GM23338 (cell line): ENCODE measurements at regions not wholly inside any gene's neighbourhood (a gene's known extent, or its start where the extent isn't known, plus 50 kb on each side); places are given as distances from the start of the nearest gene placed in this dataset.

Source experiments
- ATAC-seq: fragments of 200-7000 bp; cut with Tn5 transposase; 3 replicates; pipeline ENCODE4 v1.9.1; 2020
- DNase-seq: peaks from one replicate; pipeline ENCODE4 v3.0.0-alpha.2; 2015; ENCODE audit warnings: low spot score
- H2AFZ ChIP-seq: fragments of 200-600 bp; sonication (generic); 2 replicates; pipeline ENCODE4 v1.8.0; 2016; ENCODE audit warnings: antibody characterized with exemption, mild to moderate bottlenecking, moderate library complexity
- H3F3A ChIP-seq: fragments of 200-600 bp; sonication (generic); replicated peaks from 2 replicates; pipeline ENCODE4 v1.8.0; 2017; ENCODE audit warnings: antibody characterized with exemption, mixed run types, low read depth
- H3K27ac ChIP-seq: fragments of 200-600 bp; sonication (generic); 2 replicates; pipeline ENCODE4 v1.6.1; 2016; ENCODE audit warnings: low read depth
- H3K27me3 ChIP-seq: fragments of 200-600 bp; sonication (generic); 2 replicates; pipeline ENCODE4 v1.8.0; 2016; ENCODE audit warnings: mild to moderate bottlenecking, mixed run types, moderate library complexity; ENCODE audit not compliant: insufficient read depth
- H3K36me3 ChIP-seq: fragments of 200-600 bp; sonication (generic); 2 replicates; pipeline ENCODE4 v1.8.0; 2016; ENCODE audit warnings: mild to moderate bottlenecking; ENCODE audit not compliant: insufficient read depth
- H3K4me1 ChIP-seq: fragments of 200-600 bp; sonication (generic); 2 replicates; pipeline ENCODE4 v1.8.0; 2016; ENCODE audit warnings: mild to moderate bottlenecking, moderate library complexity; ENCODE audit not compliant: insufficient read depth
- H3K4me2 ChIP-seq: fragments of 200-600 bp; sonication (generic); 2 replicates; pipeline ENCODE4 v1.7.1; 2017; ENCODE audit warnings: mixed run types
- H3K4me3 ChIP-seq: fragments of 200-600 bp; sonication (generic); 2 replicates; pipeline ENCODE4 v1.6.1; 2016; ENCODE audit warnings: mixed run types
- H3K79me2 ChIP-seq: fragments of 200-600 bp; sonication (generic); replicated peaks from 2 replicates; pipeline ENCODE4 v1.8.0; 2017; ENCODE audit warnings: mild to moderate bottlenecking; ENCODE audit not compliant: insufficient read depth
- H3K9me2 ChIP-seq: fragments of 200-600 bp; sonication (generic); 2 replicates; pipeline ENCODE4 v1.8.0; 2017; ENCODE audit not compliant: insufficient read depth
- H4K20me1 ChIP-seq: fragments of 200-600 bp; sonication (generic); replicated peaks from 2 replicates; pipeline ENCODE4 v1.8.0; 2017; ENCODE audit warnings: mild to moderate bottlenecking; ENCODE audit not compliant: insufficient read depth
- H3K27ac Mint-ChIP-seq: 2 replicates; pipeline ENCODE4 v1.8.0; 2020; ENCODE audit warnings: inconsistent platforms, mild to moderate bottlenecking, moderate library complexity, mixed read lengths
- H3K27me3 Mint-ChIP-seq: 3 replicates; pipeline ENCODE4 v1.8.0; 2022; ENCODE audit warnings: low read depth, mild to moderate bottlenecking, moderate library complexity, mixed read lengths, inconsistent platforms; ENCODE audit not compliant: insufficient read depth, poor library complexity
- H3K36me3 Mint-ChIP-seq: 3 replicates; pipeline ENCODE4 v1.8.0; 2021; ENCODE audit warnings: low read depth, mild to moderate bottlenecking, inconsistent platforms, moderate library complexity, mixed read lengths
- H3K4me1 Mint-ChIP-seq: 3 replicates; pipeline ENCODE4 v1.8.0; 2020; ENCODE audit warnings: mild to moderate bottlenecking, inconsistent platforms, mixed read lengths
- H3K4me3 Mint-ChIP-seq: 3 replicates; pipeline ENCODE4 v1.8.0; 2021; ENCODE audit warnings: moderate library complexity, mild to moderate bottlenecking, inconsistent platforms, mixed read lengths
- H3K9me3 Mint-ChIP-seq: 3 replicates; pipeline ENCODE4 v1.8.0; 2020; ENCODE audit warnings: moderate library complexity, mild to moderate bottlenecking, inconsistent platforms, mixed read lengths
- CREB1 ChIP-seq: fragments of 250-450 bp; sonication (Bioruptor Pico); IDR thresholded peaks from 2 replicates; pipeline ENCODE4 v1.5.0; 2020; ENCODE audit warnings: low read depth, mild to moderate bottlenecking, moderate library complexity
- CTCF ChIP-seq, 2 experiments: fragments of 200-600 bp in 1 of 2; sonication (generic) in 1 of 2; conservative IDR thresholded peaks; 2 replicates each; pipeline versions ENCODE4 v1.5.1 to v1.6.1; 2016 to 2017; ENCODE audit warnings: antibody characterized with exemption in 2 of 2, low read depth in 2 of 2, mild to moderate bottlenecking in 2 of 2, moderate library complexity in 1 of 2
- ETS1 ChIP-seq: IDR thresholded peaks from 2 replicates; pipeline ENCODE4 v1.6.1; 2016; ENCODE audit warnings: antibody characterized with exemption
- EZH2 ChIP-seq: fragments of 200-600 bp; sonication (generic); IDR thresholded peaks from one replicate; pipeline ENCODE4 v1.8.0; 2017; ENCODE audit warnings: antibody characterized with exemption, mild to moderate bottlenecking, low read depth; ENCODE audit not compliant: unreplicated experiment
- EZH2phosphoT487 ChIP-seq: fragments of 200-600 bp; sonication (generic); IDR thresholded peaks from one replicate; pipeline ENCODE4 v1.8.1; 2018; ENCODE audit warnings: antibody characterized with exemption; ENCODE audit not compliant: unreplicated experiment
- JUNB ChIP-seq: IDR thresholded peaks from one replicate; pipeline ENCODE4 v1.6.1; 2016; ENCODE audit warnings: antibody characterized with exemption; ENCODE audit not compliant: unreplicated experiment
- NANOG ChIP-seq: IDR thresholded peaks from 2 replicates; pipeline ENCODE4 v1.6.1; 2016; ENCODE audit warnings: antibody characterized with exemption, borderline replicate concordance
- STAT1 ChIP-seq: IDR thresholded peaks from one replicate; pipeline ENCODE4 v1.6.1; 2016; ENCODE audit warnings: antibody characterized with exemption; ENCODE audit not compliant: unreplicated experiment
- ZNF114 ChIP-seq: fragments of 250-450 bp; sonication (Bioruptor Pico); IDR thresholded peaks from 2 replicates; pipeline ENCODE4 v1.5.0; 2020; ENCODE audit warnings: mild to moderate bottlenecking, moderate library complexity
- ZNF331 ChIP-seq: fragments of 250-450 bp; sonication (Bioruptor Pico); IDR thresholded peaks from 2 replicates; pipeline ENCODE4 v1.5.0; 2020; ENCODE audit warnings: low read depth, mild to moderate bottlenecking, moderate library complexity

GRCh38 chr2:3010001-3010400 lies 367.6 kb downstream of the EIPR1 start:
- TF ChIP-seq CTCF (conservative IDR thresholded peaks at IDR 0.05; ENCODE audit: low read depth in 2 of 2), result no peak
- no peaks in the 10 kb centered on the region; the same call in 2 of the 3 replicates for H3K4me1 Mint-ChIP-seq
- no peak overlapping the region for H3K4me2 ChIP-seq

GRCh38 chr2:3009483-3009882 lies 368.1 kb downstream of the EIPR1 start:
- DNase-seq, result no peak
- H3K36me3 ChIP-seq, result no peaks in the 10 kb centered on the region
- no peaks in the 10 kb centered on the region for H3K79me2 ChIP-seq
- H2AFZ ChIP-seq, result no peak overlapping the region
- H3K27ac ChIP-seq, result no peak overlapping the region
- no peak for TF ChIP-seq EZH2
- TF ChIP-seq CTCF (conservative IDR thresholded peaks at IDR 0.05; ENCODE audit: low read depth in 2 of 2), result no peak
- no peak for TF ChIP-seq NANOG
- Mint-ChIP-seq H3K27me3 (peaks cover 1% of the 10 kb centered on the region), H3K27ac (no peak overlapping the region), H3K4me3 (no peak overlapping the region), H3K36me3 (no peaks in the 10 kb centered on the region), H3K4me1 (peaks cover 3% of the 10 kb centered on the region; the same call in 2 of the 3 replicates), H3K9me3 (peaks cover 5% of the 10 kb centered on the region; the same call in 2 of the 3 replicates)
- H3K27me3 ChIP-seq, result no peaks in the 10 kb centered on the region
- no peaks in the 10 kb centered on the region for H4K20me1 ChIP-seq
- ATAC-seq, result no peak
- H3K4me2 ChIP-seq, result no peak overlapping the region
- no peaks in the 10 kb centered on the region for H3F3A ChIP-seq
- H3K4me3 ChIP-seq, result no peak overlapping the region
- H3K4me1 ChIP-seq, result no peaks in the 10 kb centered on the region
- H3K9me2 ChIP-seq, result no peaks in the 10 kb centered on the region

More at GRCh38 chr2:3010001-3010400, 367.6 kb downstream of the EIPR1 start:
- Histone ChIP-seq H3K36me3 (no peaks in the 10 kb centered on the region), H3K79me2 (no peaks in the 10 kb centered on the region), H3K27me3 (no peaks in the 10 kb centered on the region), H3K4me3 (no peak overlapping the region), H3F3A (no peaks in the 10 kb centered on the region), H3K4me1 (no peaks in the 10 kb centered on the region), H4K20me1 (no peaks in the 10 kb centered on the region), H3K27ac (no peak overlapping the region), H3K9me2 (no peaks in the 10 kb centered on the region), H2AFZ (no peak overlapping the region)
- ATAC-seq (no peak), DNase-seq (no peak)
- no peak overlapping the region for H3K4me3 Mint-ChIP-seq
- H3K9me3 Mint-ChIP-seq, result peaks cover 5% of the 10 kb centered on the region; the same call in 2 of the 3 replicates
- no peak overlapping the region for H3K27ac Mint-ChIP-seq
- H3K27me3 Mint-ChIP-seq, result peaks cover 1% of the 10 kb centered on the region
- H3K36me3 Mint-ChIP-seq, result no peaks in the 10 kb centered on the region

- no peaks in the 10 kb centered on the region for H3K36me3 ChIP-seq
- Mint-ChIP-seq H3K36me3 (no peaks in the 10 kb centered on the region), H3K4me1 (peaks cover 3% of the 10 kb centered on the region; the same call in 2 of the 3 replicates), H3K4me3 (no peak overlapping the region), H3K27me3 (peaks cover 1% of the 10 kb centered on the region), H3K9me3 (peaks cover 5% of the 10 kb centered on the region; the same call in 2 of the 3 replicates), H3K27ac (no peak overlapping the region)
- H3K9me2 ChIP-seq, result no peaks in the 10 kb centered on the region
- DNase-seq (no peak), ATAC-seq (no peak)
- no peaks in the 10 kb centered on the region for H3F3A ChIP-seq
- H3K4me3 ChIP-seq, result no peak overlapping the region
- H3K27ac ChIP-seq, result no peak overlapping the region
- H2AFZ ChIP-seq, result no peak overlapping the region
- no peaks in the 10 kb centered on the region for H4K20me1 ChIP-seq
- H3K4me1 ChIP-seq, result no peaks in the 10 kb centered on the region
- no peak overlapping the region for H3K4me2 ChIP-seq
- H3K27me3 ChIP-seq, result no peaks in the 10 kb centered on the region
- H3K79me2 ChIP-seq, result no peaks in the 10 kb centered on the region
- no peak for TF ChIP-seq CTCF (conservative IDR thresholded peaks at IDR 0.05; ENCODE audit: low read depth in 2 of 2)
- no peak for TF ChIP-seq ZNF331
- no peak for TF ChIP-seq EZH2phosphoT487
- no peak for TF ChIP-seq ETS1
- TF ChIP-seq CREB1 (CRISPR knock-in tag), result no peak
- no peak for TF ChIP-seq JUNB
- TF ChIP-seq NANOG, result no peak
- TF ChIP-seq STAT1, result no peak
- no peak for TF ChIP-seq ZNF114 (CRISPR knock-in tag)
Observed at GRCh38 chr2:3009005-3009404, 368.6 kb downstream of the EIPR1 start.
